ENCODE measurements at regions not wholly inside any gene's neighbourhood (a gene's known extent, or its start where the extent isn't known, plus 50 kb on each side); places are given as distances from the start of the nearest gene placed in this dataset.

DNA sequence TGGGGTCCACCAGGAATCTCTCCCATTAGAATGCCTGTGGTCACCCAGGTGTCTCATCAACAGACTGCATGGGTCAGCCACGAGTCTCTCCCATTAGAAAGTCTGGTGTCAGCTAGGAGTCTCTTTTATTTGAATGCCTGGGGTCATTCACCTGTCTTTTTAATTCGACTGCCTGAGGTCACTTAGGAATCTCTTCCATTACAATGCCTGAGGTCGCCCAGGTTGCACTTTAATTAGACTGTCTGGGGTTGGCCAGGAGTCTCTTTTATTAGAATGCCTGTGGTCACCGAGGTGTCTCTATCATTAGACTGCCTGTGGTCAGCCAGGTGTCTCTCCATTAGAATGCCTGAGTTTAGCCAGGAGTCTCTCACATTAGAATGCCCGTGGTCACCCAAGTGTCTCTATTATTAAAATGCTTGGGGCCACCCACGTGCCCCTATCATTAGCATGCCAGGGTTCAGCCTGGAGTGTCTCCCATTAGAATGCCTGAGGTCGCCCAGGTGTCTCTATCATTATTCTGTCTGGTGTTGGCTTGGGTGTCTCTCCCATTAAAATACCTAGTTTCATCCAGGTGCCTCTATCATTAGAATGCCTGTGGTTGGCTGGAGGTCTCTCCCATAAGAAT, 1474.3 kb downstream of the UQCRFS1 start:
- Histone ChIP-seq H3K4me3 (ENCODE audit: severe bottlenecking) (no peak overlapping the region), H3K36me3 (ENCODE audit: low read depth) (no peaks in the 10 kb centered on the region), H3K4me1 (ENCODE audit: insufficient read depth, poor library complexity, severe bottlenecking) (no peaks in the 10 kb centered on the region), H3K9me3 (ENCODE audit: severe bottlenecking) (no peaks in the 10 kb centered on the region), H3K27ac (ENCODE audit: poor library complexity, severe bottlenecking) (no peak overlapping the region), H3K27me3 (ENCODE audit: insufficient read depth, poor library complexity, severe bottlenecking) (no peaks in the 10 kb centered on the region)
- DNase-seq (ENCODE audit: low spot score), result no peak
- TF ChIP-seq, protein P1, sequence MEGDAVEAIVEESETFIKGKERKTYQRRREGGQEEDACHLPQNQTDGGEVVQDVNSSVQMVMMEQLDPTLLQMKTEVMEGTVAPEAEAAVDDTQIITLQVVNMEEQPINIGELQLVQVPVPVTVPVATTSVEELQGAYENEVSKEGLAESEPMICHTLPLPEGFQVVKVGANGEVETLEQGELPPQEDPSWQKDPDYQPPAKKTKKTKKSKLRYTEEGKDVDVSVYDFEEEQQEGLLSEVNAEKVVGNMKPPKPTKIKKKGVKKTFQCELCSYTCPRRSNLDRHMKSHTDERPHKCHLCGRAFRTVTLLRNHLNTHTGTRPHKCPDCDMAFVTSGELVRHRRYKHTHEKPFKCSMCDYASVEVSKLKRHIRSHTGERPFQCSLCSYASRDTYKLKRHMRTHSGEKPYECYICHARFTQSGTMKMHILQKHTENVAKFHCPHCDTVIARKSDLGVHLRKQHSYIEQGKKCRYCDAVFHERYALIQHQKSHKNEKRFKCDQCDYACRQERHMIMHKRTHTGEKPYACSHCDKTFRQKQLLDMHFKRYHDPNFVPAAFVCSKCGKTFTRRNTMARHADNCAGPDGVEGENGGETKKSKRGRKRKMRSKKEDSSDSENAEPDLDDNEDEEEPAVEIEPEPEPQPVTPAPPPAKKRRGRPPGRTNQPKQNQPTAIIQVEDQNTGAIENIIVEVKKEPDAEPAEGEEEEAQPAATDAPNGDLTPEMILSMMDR (IDR thresholded peaks at IDR 0.05; ENCODE audit: poor library complexity, severe bottlenecking), result no peak
- ATAC-seq (ENCODE audit: low read depth), result no peak

DNA sequence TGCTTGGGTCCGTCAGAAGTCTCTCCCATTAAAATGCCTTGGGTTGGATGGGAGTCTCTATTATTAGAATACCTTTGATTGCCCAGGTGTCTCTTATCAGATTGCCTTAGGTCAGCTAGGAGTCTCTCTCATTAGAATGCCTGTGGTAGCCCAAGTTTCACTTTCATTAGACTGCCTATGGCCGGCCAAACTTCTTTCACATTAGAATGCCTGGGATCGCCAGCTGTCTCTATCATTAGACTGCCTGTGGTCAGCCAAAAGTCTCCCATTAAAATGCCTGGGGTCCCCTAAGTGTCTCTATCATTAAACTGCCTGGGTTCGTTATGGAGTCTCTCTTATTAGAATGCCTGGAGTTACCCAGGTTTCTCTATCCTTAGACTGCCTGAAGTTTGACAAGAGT, 1476.7 kb downstream of the UQCRFS1 start:
- Histone ChIP-seq H3K27ac (ENCODE audit: poor library complexity, severe bottlenecking) (no peak overlapping the region), H3K27me3 (ENCODE audit: insufficient read depth, poor library complexity, severe bottlenecking) (no peaks in the 10 kb centered on the region), H3K4me1 (ENCODE audit: insufficient read depth, poor library complexity, severe bottlenecking) (no peaks in the 10 kb centered on the region), H3K4me3 (ENCODE audit: severe bottlenecking) (no peak overlapping the region), H3K9me3 (ENCODE audit: severe bottlenecking) (no peaks in the 10 kb centered on the region), H3K36me3 (ENCODE audit: low read depth) (peaks cover 17% of the 10 kb centered on the region)
- no peak for ATAC-seq (ENCODE audit: low read depth)
- DNase-seq (ENCODE audit: low spot score), result no peak
- TF ChIP-seq, protein P1 (IDR thresholded peaks at IDR 0.05; ENCODE audit: poor library complexity, severe bottlenecking), result no peak

DNA sequence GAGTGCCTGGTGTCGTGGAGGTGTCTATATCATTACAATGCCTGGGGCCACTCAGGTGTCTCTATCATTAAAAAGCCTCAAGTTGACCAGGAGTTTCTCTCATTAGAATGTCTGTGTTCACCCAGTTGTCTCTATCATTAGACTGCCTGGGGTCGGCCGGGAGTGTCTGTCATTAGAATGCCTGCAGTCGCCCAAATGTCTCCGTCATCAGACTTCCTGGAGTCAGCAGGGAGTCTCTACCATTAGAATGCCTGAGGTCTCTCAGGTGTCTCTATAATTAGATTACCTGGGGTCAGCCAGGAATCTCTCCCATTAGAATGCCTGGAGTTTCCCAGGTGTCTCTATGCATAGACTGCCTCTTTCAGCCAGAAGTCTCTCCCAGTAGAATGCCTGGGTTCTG, 1477.6 kb downstream of the UQCRFS1 start:
- DNase-seq (ENCODE audit: low spot score) (no peak), ATAC-seq (ENCODE audit: low read depth) (no peak)
- Histone ChIP-seq H3K9me3 (ENCODE audit: severe bottlenecking) (peaks cover 1% of the 10 kb centered on the region), H3K4me1 (ENCODE audit: insufficient read depth, poor library complexity, severe bottlenecking) (no peaks in the 10 kb centered on the region), H3K36me3 (ENCODE audit: low read depth) (peaks cover 17% of the 10 kb centered on the region), H3K4me3 (ENCODE audit: severe bottlenecking) (no peak overlapping the region), H3K27ac (ENCODE audit: poor library complexity, severe bottlenecking) (no peak overlapping the region), H3K27me3 (ENCODE audit: insufficient read depth, poor library complexity, severe bottlenecking) (no peaks in the 10 kb centered on the region)
- TF ChIP-seq, protein P1 (IDR thresholded peaks at IDR 0.05; ENCODE audit: poor library complexity, severe bottlenecking), result no peak

DNA sequence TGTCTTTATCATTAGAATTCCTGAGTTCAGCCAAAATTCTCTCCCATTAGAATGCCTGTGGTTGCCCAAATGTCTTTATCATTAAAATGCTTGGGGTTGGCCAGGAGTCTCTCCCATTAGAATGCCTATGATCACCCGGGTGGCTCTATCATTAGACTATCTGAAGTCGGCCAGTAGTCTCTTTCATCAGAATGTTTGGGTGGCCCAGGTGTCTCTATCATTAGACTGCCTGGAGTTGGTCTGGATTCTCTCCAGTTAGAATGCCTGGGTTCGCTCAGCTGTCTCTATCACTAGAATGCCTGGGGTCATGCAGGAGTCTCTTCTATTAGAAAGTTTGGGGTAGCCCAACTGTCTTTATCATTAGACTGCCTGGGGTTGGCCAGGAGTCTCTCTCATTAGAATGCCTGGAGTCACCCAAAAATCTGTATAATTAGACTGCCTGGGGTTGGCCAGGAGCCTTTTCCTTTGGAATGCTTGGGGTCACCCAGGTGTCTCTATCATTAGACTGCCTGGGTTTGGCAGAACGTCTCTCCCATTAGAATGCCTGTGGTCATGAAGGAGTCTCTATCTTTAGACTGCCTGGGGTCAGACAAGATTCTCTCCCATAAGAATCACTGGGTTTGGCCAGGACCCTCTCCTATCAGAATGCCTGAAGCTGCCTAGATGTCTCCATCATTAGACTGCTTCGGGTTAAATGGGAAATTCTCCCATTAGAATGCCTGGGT, 1478.3 kb downstream of the UQCRFS1 start:
- H3K9me3 ChIP-seq (ENCODE audit: severe bottlenecking), result peaks cover 2% of the 10 kb centered on the region
- H3K27ac ChIP-seq (ENCODE audit: poor library complexity, severe bottlenecking), result no peak overlapping the region
- H3K27me3 ChIP-seq (ENCODE audit: insufficient read depth, poor library complexity, severe bottlenecking), result no peaks in the 10 kb centered on the region
- H3K4me3 ChIP-seq (ENCODE audit: severe bottlenecking), result no peak overlapping the region
- H3K4me1 ChIP-seq (ENCODE audit: insufficient read depth, poor library complexity, severe bottlenecking), result no peaks in the 10 kb centered on the region
- peaks cover 19% of the 10 kb centered on the region for H3K36me3 ChIP-seq (ENCODE audit: low read depth)
- ATAC-seq (ENCODE audit: low read depth), result no peak
- TF ChIP-seq, protein P1 (IDR thresholded peaks at IDR 0.05; ENCODE audit: poor library complexity, severe bottlenecking), result no peak
- DNase-seq (ENCODE audit: low spot score), result no peak
